Kasumi-1 (cell line): ENCODE measurements at regions not wholly inside any gene's neighbourhood (a gene's known extent, or its start where the extent isn't known, plus 50 kb on each side); places are given as distances from the start of the nearest gene placed in this dataset.

Source experiments
- DNase-seq, 2 experiments: peaks; one replicate each; lab custom pipeline; 2025; lab: John Stamatoyannopoulos, UW

GRCh38 chr16:86215233-86215978 is 294.9 kb upstream of the FOXF1 start:
- no peak for DNase-seq

DNA sequence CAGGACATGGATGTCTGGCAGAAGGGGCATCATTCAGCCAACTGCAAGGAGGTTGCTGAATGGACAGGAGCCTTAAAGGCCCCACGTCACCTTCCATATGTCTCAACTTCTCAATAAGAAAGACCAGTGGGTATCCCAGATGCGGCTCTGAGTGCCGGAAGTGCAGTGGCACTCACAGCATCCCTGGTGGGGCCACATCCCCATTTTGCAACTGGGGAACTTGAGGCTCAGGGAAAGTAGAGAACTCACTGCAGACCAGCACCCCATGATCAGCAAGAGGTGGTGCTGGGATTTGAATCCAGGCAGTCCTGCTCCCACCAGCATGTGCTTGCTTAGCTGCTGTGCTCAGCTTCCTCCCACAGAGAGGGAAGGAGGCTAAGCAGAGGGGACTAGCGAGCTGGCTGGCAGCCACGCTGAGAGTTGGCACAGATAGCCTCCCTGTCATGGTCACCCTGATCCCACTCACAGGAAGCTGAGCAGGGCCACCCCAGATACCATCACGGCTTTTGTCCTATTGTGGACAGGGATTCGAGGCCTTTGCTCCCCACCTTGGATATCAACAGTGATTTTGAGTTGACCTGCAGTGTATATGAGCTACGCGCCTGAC is 294.2 kb upstream of the FOXF1 start:
- DNase-seq: no peak

DNA sequence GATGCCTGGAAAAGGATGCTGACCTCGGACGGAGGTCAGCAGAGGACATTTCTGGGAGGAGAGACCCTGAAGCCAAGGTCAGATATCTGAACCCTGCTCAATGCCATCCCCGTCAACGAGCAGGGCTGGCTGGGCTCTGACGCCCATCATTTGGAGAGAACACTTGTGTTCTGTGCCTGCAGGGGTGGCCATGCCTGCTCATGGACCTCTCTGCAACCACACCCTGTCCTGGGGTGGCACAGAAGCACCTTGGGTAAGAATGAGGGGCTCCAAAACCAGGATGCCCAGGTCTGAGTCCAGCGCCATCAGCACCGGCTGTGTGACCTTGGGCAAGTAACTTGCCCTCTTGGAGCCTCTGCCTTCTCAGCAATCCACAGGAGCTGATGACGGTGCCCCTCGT is 293.7 kb upstream of the FOXF1 start:
- no peak for DNase-seq

- no peak for DNase-seq
Measured at GRCh38 chr16:86217001-86217890, 293.1 kb upstream of the FOXF1 start.

GRCh38 chr16:86217891-86218270 is 292.4 kb upstream of the FOXF1 start:
- no peak for DNase-seq

DNA sequence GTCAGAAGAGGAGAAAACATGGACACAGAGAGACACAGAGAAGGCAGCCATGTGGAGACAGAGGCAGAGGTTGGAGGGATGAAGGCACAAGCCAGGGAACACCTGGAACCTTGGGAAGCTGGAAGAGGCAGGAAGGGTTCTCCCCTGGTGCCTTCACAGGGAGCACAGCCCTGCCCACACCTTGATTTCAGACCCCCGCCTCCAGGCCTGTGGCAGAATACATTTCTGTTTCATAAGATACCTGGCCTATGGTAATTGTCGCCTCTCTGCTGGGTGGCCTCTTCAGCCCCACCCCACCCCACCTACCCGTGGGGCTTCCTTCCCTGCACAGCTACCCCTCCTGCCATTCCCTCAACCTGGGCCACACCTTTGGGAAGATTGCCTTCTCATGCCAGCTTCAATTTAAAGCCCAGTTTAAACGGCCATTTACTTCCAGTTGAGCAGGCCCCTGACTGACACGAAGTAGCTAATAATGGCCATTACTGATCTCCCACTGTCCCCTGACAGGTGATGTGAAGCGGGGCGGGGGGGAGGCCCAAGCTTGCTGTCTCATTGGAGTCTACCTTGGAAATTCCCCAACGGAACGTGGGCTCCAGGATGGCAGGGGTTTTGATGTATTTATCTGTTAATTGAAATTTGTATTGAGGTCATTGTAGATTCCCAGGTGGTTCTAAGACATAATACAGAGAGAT is 291.7 kb upstream of the FOXF1 start:
- DNase-seq: no peak

- DNase-seq: no peak
Measured at GRCh38 chr16:86219655-86220445, 290.5 kb upstream of the FOXF1 start.

DNA sequence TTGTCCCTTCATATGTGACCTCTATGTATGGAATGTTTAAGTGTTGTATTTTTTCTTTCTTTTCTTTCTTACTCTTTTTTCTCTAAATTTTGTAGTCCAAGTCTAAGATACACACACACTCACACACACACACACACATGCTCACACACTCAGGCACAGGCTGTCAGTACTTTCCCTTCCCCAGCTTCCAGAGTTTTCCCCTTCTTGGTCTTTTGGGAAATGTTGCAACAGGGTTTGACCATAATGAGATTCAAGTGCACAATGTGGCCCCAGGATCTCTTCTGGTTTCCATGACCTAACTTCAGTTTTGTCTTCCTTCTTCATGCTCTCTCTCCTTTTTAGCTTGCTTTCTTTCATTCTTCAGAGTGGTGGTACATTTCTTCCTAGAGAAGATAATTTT is 289.8 kb upstream of the FOXF1 start:
- no peak for DNase-seq

GRCh38 chr16:86221085-86221484 is 289.2 kb upstream of the FOXF1 start:
- DNase-seq: no peak

DNA sequence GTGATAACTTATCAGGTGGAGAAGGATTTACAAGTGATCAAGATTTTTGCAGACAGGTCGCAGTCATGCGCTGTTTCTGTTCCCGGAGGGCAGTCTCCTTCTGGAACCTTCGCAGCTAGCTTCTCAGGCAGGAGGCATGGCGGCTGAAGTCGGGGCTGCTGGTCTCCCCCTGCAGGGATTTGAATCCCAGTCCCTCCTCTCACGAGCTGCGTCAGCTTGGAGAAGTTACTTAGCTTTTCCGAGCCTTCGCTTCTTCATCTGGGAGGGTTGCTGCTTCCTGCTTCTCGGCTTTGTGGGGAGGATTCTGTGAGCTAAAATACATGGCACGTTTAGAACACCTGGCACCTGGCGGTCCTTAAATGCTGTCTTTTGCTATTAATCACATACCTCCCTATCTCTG is 287.8 kb upstream of the FOXF1 start:
- DNase-seq: no peak

- DNase-seq: no peak
Measured at GRCh38 chr16:86222965-86223551, 287.3 kb upstream of the FOXF1 start.

GRCh38 chr16:86224126-86224525 is 286.2 kb upstream of the FOXF1 start:
- DNase-seq: no peak

GRCh38 chr16:86224629-86225028 is 285.7 kb upstream of the FOXF1 start:
- no peak for DNase-seq

GRCh38 chr16:86225905-86226371 is 284.4 kb upstream of the FOXF1 start:
- DNase-seq: no peak

- DNase-seq: no peak
Measured at GRCh38 chr16:86227041-86227440, 283.3 kb upstream of the FOXF1 start.

- DNase-seq: no peak
Measured at GRCh38 chr16:86227801-86228200, 282.5 kb upstream of the FOXF1 start.

GRCh38 chr16:86228713-86229112 is 281.6 kb upstream of the FOXF1 start:
- no peak for DNase-seq

- no peak for DNase-seq
Measured at GRCh38 chr16:86229283-86229682, 281.0 kb upstream of the FOXF1 start.

GRCh38 chr16:86229866-86230656 is 280.3 kb upstream of the FOXF1 start:
- no peak for DNase-seq

GRCh38 chr16:86231321-86231995 is 278.9 kb upstream of the FOXF1 start:
- no peak for DNase-seq
